ENCODE measurements at regions not wholly inside any gene's neighbourhood (a gene's known extent, or its start where the extent isn't known, plus 50 kb on each side); places are given as distances from the start of the nearest gene placed in this dataset.

DNA sequence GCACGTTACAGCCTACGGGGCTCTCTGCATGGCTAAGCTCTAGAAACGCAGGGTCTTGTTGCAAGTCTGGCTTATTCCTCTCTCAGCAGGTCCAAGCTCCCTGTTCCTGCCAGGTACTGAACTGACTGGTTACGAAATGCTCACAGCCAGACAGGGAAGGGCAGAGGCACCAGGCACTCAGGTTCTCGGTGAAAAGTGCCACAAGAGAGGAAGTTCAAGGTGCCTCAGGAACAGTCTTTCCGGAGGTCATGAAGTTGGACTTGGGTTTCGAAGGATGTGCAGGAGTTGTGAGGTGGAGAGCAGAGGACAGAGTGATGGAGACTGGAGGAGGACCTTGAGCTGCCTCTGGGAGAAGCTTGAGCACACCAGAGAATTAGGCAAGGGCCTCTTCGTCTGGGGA lies 124.7 kb upstream of the GSE1 start:
- H3K9ac ChIP-seq, result no peak overlapping the region
- H3K27ac ChIP-seq, result no peak overlapping the region
- H4K20me1 ChIP-seq (ENCODE audit: insufficient read depth), result no peaks in the 10 kb centered on the region
- no peak for DNase-seq
- H3K4me2 ChIP-seq (ENCODE audit: unreplicated experiment), result no peak overlapping the region
- no peaks in the 10 kb centered on the region for H3K9me2 ChIP-seq (ENCODE audit: insufficient read depth)
- H3K4me1 ChIP-seq (ENCODE audit: insufficient read depth), result no peaks in the 10 kb centered on the region; the same call in 1 of the 2 replicates
- no peak overlapping the region for H2AFZ ChIP-seq
- TF ChIP-seq EZH2phosphoT487 (IDR thresholded peaks at IDR 0.05; ENCODE audit: insufficient read depth, low read depth) (no peak), EZH2 (IDR thresholded peaks at IDR 0.05; ENCODE audit: insufficient read depth, poor library complexity, severe bottlenecking) (no peak)
- H3F3A ChIP-seq (ENCODE audit: insufficient read depth), result no peaks in the 10 kb centered on the region
- no peaks in the 10 kb centered on the region for H3K36me3 ChIP-seq (ENCODE audit: low read depth)
- 89 to 90% methylated on average over 8 of the region's 8 CpGs for WGBS, 2 experiments (ENCODE audit: low coverage in 1 of 2, low lambda C conversion rate in 2 of 2, missing lambda C conversion rate in 2 of 2)
- H3K4me3 ChIP-seq, result no peak overlapping the region
- H3K9me3 ChIP-seq (ENCODE audit: low read depth), result no peaks in the 10 kb centered on the region
- in situ Hi-C loops (cut with MboI), result no loop called here
- H3K27me3 ChIP-seq (replicated peaks; ENCODE audit: insufficient read depth), result no peaks in the 10 kb centered on the region
- H3K79me2 ChIP-seq (ENCODE audit: insufficient read depth), result no peaks in the 10 kb centered on the region; the same call in 1 of the 2 replicates

GRCh38 chr16:85490407-85491057 lies 122.6 kb upstream of the GSE1 start:
- Histone ChIP-seq H3K4me3 (no peak overlapping the region), H3F3A (ENCODE audit: insufficient read depth) (no peaks in the 10 kb centered on the region), H4K20me1 (ENCODE audit: insufficient read depth) (no peaks in the 10 kb centered on the region), H3K4me2 (ENCODE audit: unreplicated experiment) (no peak overlapping the region), H3K9ac (no peak overlapping the region), H3K9me3 (ENCODE audit: low read depth) (no peaks in the 10 kb centered on the region), H3K27ac (no peak overlapping the region), H3K36me3 (ENCODE audit: low read depth) (no peaks in the 10 kb centered on the region), H3K79me2 (ENCODE audit: insufficient read depth) (no peaks in the 10 kb centered on the region; the same call in none of the 2 replicates), H3K9me2 (ENCODE audit: insufficient read depth) (no peaks in the 10 kb centered on the region), H3K4me1 (ENCODE audit: insufficient read depth) (no peaks in the 10 kb centered on the region; the same call in 1 of the 2 replicates), H3K27me3 (replicated peaks; ENCODE audit: insufficient read depth) (no peaks in the 10 kb centered on the region), H2AFZ (no peak overlapping the region)
- in situ Hi-C loops (cut with MboI), result no loop called here
- WGBS, 2 experiments (ENCODE audit: low coverage in 1 of 2, low lambda C conversion rate in 2 of 2, missing lambda C conversion rate in 2 of 2), result 92 to 93% methylated on average over 27 of the region's 27 CpGs
- TF ChIP-seq EZH2phosphoT487 (IDR thresholded peaks at IDR 0.05; ENCODE audit: insufficient read depth, low read depth) (no peak), EZH2 (IDR thresholded peaks at IDR 0.05; ENCODE audit: insufficient read depth, poor library complexity, severe bottlenecking) (no peak)
- no peak for DNase-seq

DNA sequence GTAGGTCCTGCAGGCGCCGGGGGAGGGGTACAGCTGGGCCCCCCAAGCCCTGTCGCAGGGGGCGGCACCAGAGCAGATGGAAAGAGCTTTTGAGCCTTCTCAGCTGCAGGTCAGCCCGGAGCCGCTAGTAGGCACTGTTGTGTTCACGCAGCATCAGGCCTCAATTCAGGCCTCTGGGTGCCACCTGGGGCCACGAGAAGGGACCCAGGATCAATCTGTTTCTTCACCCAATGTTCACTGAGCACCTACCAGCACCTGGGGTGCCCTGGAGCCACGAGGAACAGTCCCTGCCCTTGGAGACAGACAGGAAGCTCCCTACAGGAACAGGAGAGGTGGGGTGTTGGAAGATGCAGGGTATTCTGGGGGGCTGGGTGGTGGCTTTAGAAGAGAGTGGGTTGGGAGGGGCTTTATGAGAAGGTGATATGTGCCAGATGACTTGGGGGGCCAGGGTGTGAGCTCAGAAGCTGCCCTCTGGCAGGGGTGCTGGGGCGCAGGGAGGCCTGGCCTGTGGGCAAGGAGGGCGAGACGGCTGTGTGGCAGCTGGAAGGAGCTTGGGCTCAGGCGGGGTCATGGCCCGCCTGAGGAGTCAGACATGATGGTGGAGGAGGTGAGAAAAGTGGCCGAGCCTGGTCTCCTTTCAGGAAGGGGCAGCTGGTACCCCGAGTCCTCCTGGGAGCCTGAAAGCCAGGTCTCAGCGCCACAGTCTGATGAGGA lies 121.9 kb upstream of the GSE1 start:
- Histone ChIP-seq H2AFZ (no peak overlapping the region), H3K79me2 (ENCODE audit: insufficient read depth) (no peaks in the 10 kb centered on the region; the same call in none of the 2 replicates), H3K27ac (no peak overlapping the region), H3F3A (ENCODE audit: insufficient read depth) (no peaks in the 10 kb centered on the region), H3K9ac (no peak overlapping the region), H3K36me3 (ENCODE audit: low read depth) (no peaks in the 10 kb centered on the region), H3K4me2 (ENCODE audit: unreplicated experiment) (no peak overlapping the region), H3K4me3 (no peak overlapping the region), H4K20me1 (ENCODE audit: insufficient read depth) (no peaks in the 10 kb centered on the region), H3K27me3 (replicated peaks; ENCODE audit: insufficient read depth) (no peaks in the 10 kb centered on the region), H3K9me2 (ENCODE audit: insufficient read depth) (no peaks in the 10 kb centered on the region), H3K4me1 (ENCODE audit: insufficient read depth) (no peaks in the 10 kb centered on the region; the same call in 1 of the 2 replicates), H3K9me3 (ENCODE audit: low read depth) (no peaks in the 10 kb centered on the region)
- 97 to 99% methylated on average over 17 of the region's 17 CpGs for WGBS, 2 experiments (ENCODE audit: low coverage in 1 of 2, low lambda C conversion rate in 2 of 2, missing lambda C conversion rate in 2 of 2)
- no peak for DNase-seq
- in situ Hi-C loops (cut with MboI), result no loop called here
- no peak for TF ChIP-seq EZH2 (IDR thresholded peaks at IDR 0.05; ENCODE audit: insufficient read depth, poor library complexity, severe bottlenecking)
- no peak for TF ChIP-seq EZH2phosphoT487 (IDR thresholded peaks at IDR 0.05; ENCODE audit: insufficient read depth, low read depth)

- Histone ChIP-seq H2AFZ (no peak overlapping the region), H3K27ac (no peak overlapping the region), H3K9me3 (ENCODE audit: low read depth) (no peaks in the 10 kb centered on the region), H3K9ac (no peak overlapping the region), H3K4me2 (ENCODE audit: unreplicated experiment) (no peak overlapping the region), H3K9me2 (ENCODE audit: insufficient read depth) (no peaks in the 10 kb centered on the region), H4K20me1 (ENCODE audit: insufficient read depth) (no peaks in the 10 kb centered on the region), H3K79me2 (ENCODE audit: insufficient read depth) (no peaks in the 10 kb centered on the region; the same call in none of the 2 replicates), H3K27me3 (replicated peaks; ENCODE audit: insufficient read depth) (no peaks in the 10 kb centered on the region), H3K4me3 (no peak overlapping the region), H3F3A (ENCODE audit: insufficient read depth) (no peaks in the 10 kb centered on the region), H3K4me1 (ENCODE audit: insufficient read depth) (no peaks in the 10 kb centered on the region; the same call in 1 of the 2 replicates), H3K36me3 (ENCODE audit: low read depth) (no peaks in the 10 kb centered on the region)
- peak; percentile 45 for DNase-seq
- WGBS, 2 experiments (ENCODE audit: low coverage in 1 of 2, low lambda C conversion rate in 2 of 2, missing lambda C conversion rate in 2 of 2), result 49 to 55% methylated on average over 16 to 17 of the region's 17 CpGs
- in situ Hi-C loops (cut with MboI), result no loop called here
- TF ChIP-seq EZH2 (IDR thresholded peaks at IDR 0.05; ENCODE audit: insufficient read depth, poor library complexity, severe bottlenecking) (no peak), EZH2phosphoT487 (IDR thresholded peaks at IDR 0.05; ENCODE audit: insufficient read depth, low read depth) (no peak)
These were observed 121.3 kb upstream of the GSE1 start for GRCh38 chr16:85491798-85492294.
